GM23248 (cell line): ENCODE measurements at regions not wholly inside any gene's neighbourhood (a gene's known extent, or its start where the extent isn't known, plus 50 kb on each side); places are given as distances from the start of the nearest gene placed in this dataset.

Source experiments
- EZH2 ChIP-seq: fragments of 200-600 bp; sonication (generic); IDR thresholded peaks from 2 replicates; pipeline ENCODE4 v1.6.1; 2018; ENCODE audit warnings: antibody characterized with exemption, mild to moderate bottlenecking; ENCODE audit not compliant: insufficient read depth, poor library complexity, severe bottlenecking
- EZH2phosphoT487 ChIP-seq: fragments of 200-600 bp; sonication (generic); IDR thresholded peaks from 2 replicates; pipeline ENCODE4 v1.6.1; 2018; ENCODE audit warnings: antibody characterized with exemption, moderate library complexity, mild to moderate bottlenecking, low read depth; ENCODE audit not compliant: insufficient read depth

DNA sequence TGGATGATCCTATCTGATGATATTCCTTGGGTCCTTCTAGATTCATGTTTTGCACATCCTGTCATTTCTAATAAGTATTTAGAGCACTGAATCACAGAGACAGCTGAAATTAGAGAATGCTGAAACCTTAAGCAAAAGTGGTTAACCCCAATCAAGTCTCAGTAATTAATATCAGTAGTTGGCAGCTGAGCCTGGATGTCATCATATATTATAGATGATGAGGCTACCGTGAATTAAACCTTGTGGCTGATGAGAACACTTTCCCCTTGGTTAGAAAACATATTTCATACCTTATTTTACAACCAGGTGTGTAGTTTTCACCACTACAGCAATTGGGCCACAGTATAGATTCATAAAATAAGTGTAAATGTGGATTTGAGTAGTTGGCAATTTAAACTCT is 499.0 kb downstream of the PDGFC start:
- no peak for TF ChIP-seq EZH2
- TF ChIP-seq EZH2phosphoT487, result no peak
